Umbilical cord (tissue), 1 donor: ENCODE measurements at regions not wholly inside any gene's neighbourhood (a gene's known extent, or its start where the extent isn't known, plus 50 kb on each side); places are given as distances from the start of the nearest gene placed in this dataset.
"Not testable (repeated sequence)": the region's sequence is repeated elsewhere in the genome, so short reads cannot be mapped to it uniquely, and the experiment has no call there.

Source experiments
- DNase-seq: peaks from one replicate; pipeline ENCODE4 v3.0.0-alpha.2; 2015; ENCODE audit warnings: low spot score

- no peak for DNase-seq
Observed at GRCh38 chr2:67571785-67572718, 174.9 kb downstream of the ETAA1 start.

- DNase-seq = no peak
Observed at GRCh38 chr2:67572721-67573435, 175.7 kb downstream of the ETAA1 start.

- DNase-seq = no peak
Observed at GRCh38 chr2:67574230-67574629, 177.1 kb downstream of the ETAA1 start.

- DNase-seq = no peak
Observed at GRCh38 chr2:67576226-67576625, 179.1 kb downstream of the ETAA1 start.

GRCh38 chr2:67576991-67577390, 179.9 kb downstream of the ETAA1 start:
- DNase-seq = no peak

GRCh38 chr2:67579216-67579615, 182.1 kb downstream of the ETAA1 start:
- no peak for DNase-seq

GRCh38 chr2:67579806-67580205, 182.7 kb downstream of the ETAA1 start:
- no peak for DNase-seq

- DNase-seq = no peak
Observed at GRCh38 chr2:67581751-67582150, 184.6 kb downstream of the ETAA1 start.

- DNase-seq = no peak
Observed at GRCh38 chr2:67583185-67583584, 186.1 kb downstream of the ETAA1 start.

- no peak for DNase-seq
Observed at GRCh38 chr2:67585400-67585799, 188.3 kb downstream of the ETAA1 start.

- not testable (repeated sequence) for DNase-seq
Observed at GRCh38 chr2:67589121-67589520, 192.0 kb downstream of the ETAA1 start.

- not testable (repeated sequence) for DNase-seq
Observed at GRCh38 chr2:67594522-67594921, 197.4 kb downstream of the ETAA1 start.

GRCh38 chr2:67596871-67597270, 199.7 kb downstream of the ETAA1 start:
- no peak for DNase-seq

- DNase-seq = no peak
Observed at GRCh38 chr2:67599561-67599960, 202.4 kb downstream of the ETAA1 start.

- no peak for DNase-seq
Observed at GRCh38 chr2:67600222-67600871, 203.2 kb downstream of the ETAA1 start.

- DNase-seq = no peak
Observed at GRCh38 chr2:67600946-67601345, 203.8 kb downstream of the ETAA1 start.

- DNase-seq = no peak
Observed at GRCh38 chr2:67604360-67604759, 207.2 kb downstream of the ETAA1 start.

GRCh38 chr2:67612576-67613042, 215.5 kb downstream of the ETAA1 start:
- DNase-seq = no peak

GRCh38 chr2:67613227-67613626, 216.1 kb downstream of the ETAA1 start:
- no peak for DNase-seq

- no peak for DNase-seq
Observed at GRCh38 chr2:67614454-67614853, 217.3 kb downstream of the ETAA1 start.

GRCh38 chr2:67616749-67617148, 219.6 kb downstream of the ETAA1 start:
- DNase-seq = peak; percentile 40

- DNase-seq = no peak
Observed at GRCh38 chr2:67619204-67619603, 222.1 kb downstream of the ETAA1 start.
